ENCODE measurements at regions not wholly inside any gene's neighbourhood (a gene's known extent, or its start where the extent isn't known, plus 50 kb on each side); places are given as distances from the start of the nearest gene placed in this dataset.

DNA sequence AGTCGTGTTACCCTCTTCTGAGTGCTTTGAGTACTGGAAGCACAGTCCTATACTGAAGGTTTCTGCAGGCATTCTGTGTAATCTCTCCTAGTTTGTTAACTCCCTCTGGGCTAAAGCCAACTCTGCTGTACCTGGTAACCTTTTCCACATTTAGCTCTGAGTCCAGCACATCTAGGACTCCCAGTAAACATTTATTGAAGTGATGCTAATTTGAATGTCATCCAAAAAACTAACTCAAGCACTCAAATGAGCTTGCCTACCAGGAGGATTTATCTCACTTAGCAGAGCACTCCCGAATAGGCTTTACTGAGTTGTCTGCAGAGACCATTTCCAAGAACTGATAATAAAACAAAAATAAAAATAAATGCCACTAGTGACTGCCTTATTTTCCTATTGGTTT lies 79.5 kb upstream of the NFIB start:
- POLR2A ChIA-PET (ENCODE audit: low non-redundant PET): no interaction called here
- DNase-seq (ENCODE audit: low spot score): no peak
- TF ChIP-seq, protein P1, sequence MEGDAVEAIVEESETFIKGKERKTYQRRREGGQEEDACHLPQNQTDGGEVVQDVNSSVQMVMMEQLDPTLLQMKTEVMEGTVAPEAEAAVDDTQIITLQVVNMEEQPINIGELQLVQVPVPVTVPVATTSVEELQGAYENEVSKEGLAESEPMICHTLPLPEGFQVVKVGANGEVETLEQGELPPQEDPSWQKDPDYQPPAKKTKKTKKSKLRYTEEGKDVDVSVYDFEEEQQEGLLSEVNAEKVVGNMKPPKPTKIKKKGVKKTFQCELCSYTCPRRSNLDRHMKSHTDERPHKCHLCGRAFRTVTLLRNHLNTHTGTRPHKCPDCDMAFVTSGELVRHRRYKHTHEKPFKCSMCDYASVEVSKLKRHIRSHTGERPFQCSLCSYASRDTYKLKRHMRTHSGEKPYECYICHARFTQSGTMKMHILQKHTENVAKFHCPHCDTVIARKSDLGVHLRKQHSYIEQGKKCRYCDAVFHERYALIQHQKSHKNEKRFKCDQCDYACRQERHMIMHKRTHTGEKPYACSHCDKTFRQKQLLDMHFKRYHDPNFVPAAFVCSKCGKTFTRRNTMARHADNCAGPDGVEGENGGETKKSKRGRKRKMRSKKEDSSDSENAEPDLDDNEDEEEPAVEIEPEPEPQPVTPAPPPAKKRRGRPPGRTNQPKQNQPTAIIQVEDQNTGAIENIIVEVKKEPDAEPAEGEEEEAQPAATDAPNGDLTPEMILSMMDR (conservative IDR thresholded peaks at IDR 0.05; ENCODE audit: low read depth): no peak
- CTCF ChIA-PET: no interaction called here
- H3K27ac ChIP-seq: no peak overlapping the region

DNA sequence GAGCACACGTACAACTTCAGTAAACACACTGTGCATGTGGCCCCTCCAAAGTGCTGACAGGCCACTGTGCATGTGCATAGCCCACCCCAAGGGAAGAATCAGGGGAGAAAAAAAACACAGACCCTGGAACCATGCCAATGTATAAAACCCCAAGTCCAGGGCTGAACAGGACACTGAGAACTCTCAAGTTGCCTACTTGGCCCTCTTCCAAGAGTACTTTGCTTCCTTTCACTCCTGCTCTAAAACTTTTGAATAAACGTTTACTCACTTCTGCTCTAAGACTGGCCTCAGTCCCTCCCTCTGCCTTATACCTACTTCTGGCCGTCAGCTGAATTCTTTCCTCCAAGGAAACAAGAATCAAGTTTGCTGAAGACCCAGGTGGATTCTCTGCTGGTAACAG lies 77.7 kb upstream of the NFIB start:
- H3K27ac ChIP-seq: no peak overlapping the region
- DNase-seq (ENCODE audit: low spot score): no peak
- CTCF ChIA-PET: interaction anchor here (0.7 kb wide), 1 partner anchor 237 kb away, joined by 3 read pairs; no protein-coding TSS in a partner anchor
- POLR2A ChIA-PET (ENCODE audit: low non-redundant PET): no interaction called here
- TF ChIP-seq, protein P1 (conservative IDR thresholded peaks at IDR 0.05; ENCODE audit: low read depth): no peak

DNA sequence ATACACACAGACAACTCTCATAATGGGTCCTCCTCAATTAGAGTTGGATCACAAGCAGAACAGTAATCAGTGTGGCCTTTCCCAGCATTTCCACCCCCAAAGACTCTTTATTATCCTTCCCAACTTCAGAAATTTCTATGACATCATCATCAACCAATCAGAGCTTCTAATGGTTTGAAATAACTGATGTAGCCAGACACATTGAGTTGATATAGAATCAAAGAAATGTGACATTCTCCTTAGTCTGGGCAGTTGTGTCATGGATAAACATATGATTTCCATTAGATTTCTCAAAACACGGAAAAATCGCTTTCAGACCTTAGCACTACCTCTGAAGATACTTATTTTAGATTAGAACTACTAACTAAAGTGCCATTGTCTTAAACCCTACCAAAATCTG lies 75.7 kb upstream of the NFIB start:
- no peak for DNase-seq (ENCODE audit: low spot score)
- ChIA-PET CTCF (interaction anchor here (0.7 kb wide), 1 partner anchor 374 kb away, joined by 3 read pairs; no protein-coding TSS in a partner anchor), POLR2A (ENCODE audit: low non-redundant PET) (no interaction called here)
- TF ChIP-seq, protein P1 (conservative IDR thresholded peaks at IDR 0.05; ENCODE audit: low read depth): no peak
- H3K27ac ChIP-seq: no peak overlapping the region

DNA sequence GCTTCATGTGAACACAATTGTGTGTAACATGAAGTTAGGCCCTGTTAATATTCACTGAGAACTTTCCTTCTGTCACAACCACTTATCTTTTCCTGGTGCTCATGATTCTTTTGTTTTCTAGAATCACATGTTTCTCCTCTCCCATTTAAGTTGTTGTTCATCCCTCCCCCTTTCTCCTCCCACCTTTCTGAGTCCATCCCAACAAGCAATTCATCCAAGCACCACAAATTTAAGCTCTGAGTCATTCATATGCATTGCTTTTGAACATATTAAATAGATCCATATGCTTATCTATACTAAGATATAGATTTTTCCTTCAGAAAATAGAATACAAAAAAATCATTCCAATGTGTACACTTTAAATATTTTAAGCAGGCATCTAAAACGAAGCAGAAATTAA lies 75.2 kb upstream of the NFIB start:
- POLR2A ChIA-PET (ENCODE audit: low non-redundant PET): no interaction called here
- TF ChIP-seq, protein P1 (conservative IDR thresholded peaks at IDR 0.05; ENCODE audit: low read depth): no peak
- CTCF ChIA-PET: interaction anchor here (0.7 kb wide), 1 partner anchor 374 kb away, joined by 3 read pairs; no protein-coding TSS in a partner anchor
- H3K27ac ChIP-seq: no peak overlapping the region
- no peak for DNase-seq (ENCODE audit: low spot score)

DNA sequence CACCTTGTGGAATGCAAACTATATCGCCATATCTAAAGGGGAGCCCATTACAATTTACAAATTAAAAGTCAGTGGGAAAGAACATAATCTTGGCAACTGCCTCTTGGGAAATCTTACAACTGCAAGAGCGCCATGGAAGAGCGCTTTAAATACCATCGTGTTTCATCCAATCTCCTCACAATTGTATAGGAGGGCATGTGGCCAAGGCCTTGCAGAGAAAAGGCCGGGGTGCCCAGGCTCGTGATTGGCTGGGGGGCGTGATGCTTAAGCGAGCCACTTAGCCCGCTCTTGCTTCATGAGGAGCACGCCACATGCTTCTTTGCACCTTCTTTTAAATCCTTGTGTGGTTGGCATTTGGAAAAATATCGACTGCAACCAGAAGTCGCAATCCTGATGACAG lies 69.8 kb upstream of the NFIB start:
- CTCF ChIA-PET: no interaction called here
- TF ChIP-seq, protein P1 (conservative IDR thresholded peaks at IDR 0.05; ENCODE audit: low read depth): no peak
- no peak overlapping the region for H3K27ac ChIP-seq
- POLR2A ChIA-PET (ENCODE audit: low non-redundant PET): no interaction called here
- DNase-seq (ENCODE audit: low spot score): no peak

DNA sequence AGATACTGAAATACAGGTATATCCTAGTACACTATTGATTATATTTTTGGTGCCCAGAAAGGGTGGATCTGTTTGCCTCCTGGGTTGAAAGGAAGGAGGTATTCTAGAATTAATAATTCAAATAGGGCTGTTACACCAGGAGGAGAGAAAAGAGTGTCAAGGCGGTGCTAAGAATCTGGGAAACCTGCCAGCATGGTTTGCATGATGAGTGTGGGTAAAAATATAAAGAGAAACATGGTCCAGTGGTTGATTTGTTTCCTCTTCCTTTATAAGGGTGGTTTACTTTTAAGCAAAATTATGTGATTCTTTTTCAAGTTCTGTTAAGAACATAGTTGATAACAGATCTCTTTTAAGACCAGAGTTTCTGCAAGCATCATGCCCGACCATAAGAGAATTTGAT lies 69.4 kb upstream of the NFIB start:
- ChIA-PET POLR2A (ENCODE audit: low non-redundant PET) (no interaction called here), CTCF (interaction anchor here (1.1 kb wide), 1 partner anchor 29 kb away, joined by 6 read pairs; no protein-coding TSS in a partner anchor)
- DNase-seq (ENCODE audit: low spot score): no peak
- no peak overlapping the region for H3K27ac ChIP-seq
- TF ChIP-seq, protein P1 (conservative IDR thresholded peaks at IDR 0.05; ENCODE audit: low read depth): no peak
